CD14-positive monocyte (primary cell): ENCODE measurements at regions not wholly inside any gene's neighbourhood (a gene's known extent, or its start where the extent isn't known, plus 50 kb on each side); places are given as distances from the start of the nearest gene placed in this dataset.
"Not testable (repeated sequence)": the region's sequence is repeated elsewhere in the genome, so short reads cannot be mapped to it uniquely, and the experiment has no call there.

Source experiments
- DNase-seq, 3 donors: peaks; one replicate each; pipeline ENCODE4 v3.0.0-alpha.2; 2011 to 2022
- H2AFZ ChIP-seq: 2 replicates; pipeline ENCODE4 v1.6.0; 2012; ENCODE audit warnings: mild to moderate bottlenecking, low read depth, low read length, inconsistent platforms; ENCODE audit not compliant: insufficient read depth, poor library complexity, severe bottlenecking
- H3K27ac ChIP-seq, 2 donors: 1 replicate in 1 of 2; 2 replicates in 1 of 2; pipeline ENCODE4 v1.5.1; 2012 to 2013; ENCODE audit warnings: low read length in 2 of 2, control low read depth in 1 of 2, inconsistent platforms in 1 of 2, low read depth in 1 of 2, mild to moderate bottlenecking in 1 of 2
- H3K27me3 ChIP-seq, 2 donors: one replicate each; pipeline versions ENCODE4 v1.6.0 to v1.6.1; 2011 to 2013; ENCODE audit warnings: low read length in 2 of 2; ENCODE audit not compliant: control insufficient read depth in 2 of 2, insufficient read depth in 2 of 2
- H3K36me3 ChIP-seq, 2 donors: replicated peaks in 1 of 2; 1 replicate in 1 of 2; 2 replicates in 1 of 2; pipeline versions ENCODE4 v1.5.1 to v1.6.1; 2012 to 2013; ENCODE audit warnings: low read length in 2 of 2, control low read depth in 1 of 2, inconsistent platforms in 1 of 2, mild to moderate bottlenecking in 1 of 2; ENCODE audit not compliant: insufficient read depth in 2 of 2, control insufficient read depth in 1 of 2
- H3K4me1 ChIP-seq, 2 donors: 1 replicate in 1 of 2; 2 replicates in 1 of 2; pipeline versions ENCODE4 v1.5.1 to v1.6.1; 2012 to 2013; ENCODE audit warnings: low read length in 2 of 2, control low read depth in 1 of 2, inconsistent platforms in 1 of 2, mild to moderate bottlenecking in 1 of 2, moderate library complexity in 1 of 2; ENCODE audit not compliant: insufficient read depth in 2 of 2, control insufficient read depth in 1 of 2
- H3K4me2 ChIP-seq: replicated peaks from 2 replicates; pipeline ENCODE3; 2012; ENCODE audit warnings: low read length, moderate library complexity, mild to moderate bottlenecking; ENCODE audit not compliant: poor library complexity, severe bottlenecking; ENCODE audit errors: extremely low read depth
- H3K4me3 ChIP-seq, 3 experiments: fragments of 200-600 bp in 1 of 3; sonication (generic) in 1 of 3; replicated peaks in 1 of 3; 1 replicate in 2 of 3; 2 replicates in 1 of 3; pipeline ENCODE4 v1.5.1; 2011 to 2013; ENCODE audit warnings: low read length in 3 of 3, mild to moderate bottlenecking in 3 of 3, control low read depth in 2 of 3, low read depth in 2 of 3, inconsistent platforms in 1 of 3, moderate library complexity in 1 of 3
- H3K79me2 ChIP-seq: 2 replicates; pipeline ENCODE4 v1.6.0; 2012; ENCODE audit warnings: mild to moderate bottlenecking, control low read depth, inconsistent platforms, low read length, moderate library complexity; ENCODE audit not compliant: insufficient read depth
- H3K9ac ChIP-seq: 2 replicates; pipeline ENCODE4 v1.6.0; 2017; ENCODE audit warnings: low read length, mild to moderate bottlenecking; ENCODE audit not compliant: insufficient read depth, poor library complexity, severe bottlenecking
- H3K9me3 ChIP-seq, 2 donors: replicated peaks in 1 of 2; 1 replicate in 1 of 2; 2 replicates in 1 of 2; pipeline versions ENCODE4 v1.5.1 to v1.6.1; 2012 to 2013; ENCODE audit warnings: low read length in 2 of 2, control low read depth in 1 of 2; ENCODE audit not compliant: control insufficient read depth in 1 of 2, insufficient read depth in 1 of 2
- H4K20me1 ChIP-seq: 2 replicates; pipeline ENCODE4 v1.6.0; 2012; ENCODE audit warnings: mild to moderate bottlenecking, low read length, control low read depth, moderate library complexity; ENCODE audit not compliant: insufficient read depth
- H3K27ac Mint-ChIP-seq, 7 donors: one replicate each; pipeline ENCODE4 v1.8.0; 2020; ENCODE audit warnings: mild to moderate bottlenecking in 7 of 7, mixed read lengths in 7 of 7, moderate library complexity in 6 of 7, inconsistent platforms in 2 of 7
- H3K27me3 Mint-ChIP-seq, 3 donors: one replicate each; pipeline ENCODE4 v1.8.0; 2021 to 2022; ENCODE audit warnings: low read depth in 3 of 3, mild to moderate bottlenecking in 3 of 3, mixed read lengths in 3 of 3, moderate library complexity in 3 of 3, inconsistent platforms in 1 of 3
- H3K36me3 Mint-ChIP-seq, 2 donors: one replicate each; pipeline ENCODE4 v1.8.0; 2020; ENCODE audit warnings: mixed read lengths in 2 of 2, inconsistent platforms in 1 of 2, mild to moderate bottlenecking in 1 of 2
- H3K4me1 Mint-ChIP-seq: one replicate; pipeline ENCODE4 v1.8.0; 2020; ENCODE audit warnings: mild to moderate bottlenecking, mixed read lengths
- H3K4me3 Mint-ChIP-seq, 2 donors: one replicate each; pipeline ENCODE4 v1.8.0; 2020; ENCODE audit warnings: mild to moderate bottlenecking in 2 of 2, mixed read lengths in 2 of 2, moderate library complexity in 1 of 2
- H3K9me3 Mint-ChIP-seq, 7 donors: one replicate each; pipeline ENCODE4 v1.8.0; 2020 to 2022; ENCODE audit warnings: mixed read lengths in 7 of 7, mild to moderate bottlenecking in 6 of 7, moderate library complexity in 6 of 7, inconsistent platforms in 2 of 7
- CTCF ChIP-seq: fragments of 200-600 bp; IDR thresholded peaks from one replicate; pipeline ENCODE4 v1.8.0; 2022; ENCODE audit warnings: antibody characterized with exemption, mild to moderate bottlenecking
- WGBS: methylation state at CpG from one replicate; pipeline ENCODE4 v1.1.5; 2013; ENCODE audit warnings: missing lambda C conversion rate; ENCODE audit not compliant: insufficient coverage; 5-methylcytosine and 5-hydroxymethylcytosine counted together
- intact Hi-C, 2 donors: fragments of 100-400 bp; cut with micrococcal nuclease; formaldehyde crosslinking; loops; one replicate each; pipeline versions ENCODE4 v1.15.0 to v1.15.1; 2023

GRCh38 chrX:1126738-1127137, 85.7 kb downstream of the CRLF2 start:
- Histone ChIP-seq H3K4me2 (no peak overlapping the region), H3K9me3 (no peaks in the 10 kb centered on the region), H2AFZ (no peak overlapping the region), H3K79me2 (no peaks in the 10 kb centered on the region), H3K9ac (no peak overlapping the region), H4K20me1 (no peaks in the 10 kb centered on the region), H3K4me3 (no peak overlapping the region), H3K27me3 (no peaks in the 10 kb centered on the region), H3K36me3 (no peaks in the 10 kb centered on the region), H3K27ac (no peak overlapping the region), H3K4me1 (peaks cover 0 to 4% of the 10 kb centered on the region in 2 donors)
- Mint-ChIP-seq H3K36me3 (no peaks in the 10 kb centered on the region), H3K27me3 (peaks cover 3 to 14% (median 10%) of the 10 kb centered on the region in 3 donors), H3K9me3 (peaks cover 0 to 5% (median 0%) of the 10 kb centered on the region in 7 donors), H3K4me1 (peaks cover 9% of the 10 kb centered on the region), H3K27ac (no peak overlapping the region), H3K4me3 (no peak overlapping the region)
- no peak for TF ChIP-seq CTCF
- WGBS = 92% methylated on average over 3 of the region's 3 CpGs
- intact Hi-C loops = no loop called here
- DNase-seq = no peak

GRCh38 chrX:1124531-1124930, 87.9 kb downstream of the CRLF2 start:
- DNase-seq = no peak
- Histone ChIP-seq H3K4me1 (peaks cover 0 to 4% of the 10 kb centered on the region in 2 donors), H3K27ac (no peak overlapping the region), H3K9ac (no peak overlapping the region), H3K27me3 (no peaks in the 10 kb centered on the region), H3K79me2 (no peaks in the 10 kb centered on the region), H3K4me2 (no peak overlapping the region), H3K9me3 (no peaks in the 10 kb centered on the region), H3K36me3 (no peaks in the 10 kb centered on the region), H3K4me3 (no peak overlapping the region), H2AFZ (no peak overlapping the region), H4K20me1 (no peaks in the 10 kb centered on the region)
- WGBS = 90% methylated on average over 7 of the region's 11 CpGs
- Mint-ChIP-seq H3K27me3 (peaks cover 3 to 16% (median 12%) of the 10 kb centered on the region in 3 donors), H3K27ac (no peak overlapping the region), H3K36me3 (no peaks in the 10 kb centered on the region), H3K4me1 (peaks cover 9% of the 10 kb centered on the region), H3K4me3 (no peak overlapping the region), H3K9me3 (peaks cover 0 to 5% (median 0%) of the 10 kb centered on the region in 7 donors)
- TF ChIP-seq CTCF = no peak
- intact Hi-C loops = no loop called here

DNA sequence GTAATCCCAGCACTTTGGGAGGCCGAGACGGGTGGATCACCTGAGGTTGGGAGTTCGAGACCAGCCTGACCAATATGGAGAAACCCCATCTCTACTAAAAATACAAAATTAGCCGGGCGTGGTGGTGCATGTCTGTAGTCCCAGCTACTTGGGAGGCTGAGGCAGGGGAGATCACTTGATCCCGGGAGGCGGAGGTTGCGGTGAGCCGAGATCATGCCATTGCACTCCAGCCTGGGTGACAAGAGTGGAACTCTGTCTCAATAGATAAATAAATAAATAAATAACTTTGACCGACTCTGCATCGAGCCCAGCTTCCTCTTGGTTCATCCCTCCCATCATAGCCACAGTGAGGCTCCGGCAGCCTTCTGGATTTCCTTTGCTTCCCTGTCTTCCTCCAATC, 89.6 kb downstream of the CRLF2 start:
- H3K4me3 Mint-ChIP-seq, H3K9ac ChIP-seq, H2AFZ ChIP-seq, H3K4me1 ChIP-seq, H3K27me3 ChIP-seq, H4K20me1 ChIP-seq, H3K36me3 ChIP-seq, H3K9me3 ChIP-seq, H3K4me2 ChIP-seq, DNase-seq, intact Hi-C loops, H3K4me3 ChIP-seq, H3K4me1 Mint-ChIP-seq, H3K36me3 Mint-ChIP-seq, H3K79me2 ChIP-seq, H3K9me3 Mint-ChIP-seq, H3K27ac ChIP-seq: not testable (repeated sequence)
- Mint-ChIP-seq H3K27ac (peak overlapping the region in 1 of 7 donors; percentile 43), H3K27me3 (peaks cover 3 to 18% (median 17%) of the 10 kb centered on the region in 3 donors)
- WGBS = 90% methylated on average over 3 of the region's 12 CpGs
